ENCODE measurements at regions not wholly inside any gene's neighbourhood (a gene's known extent, or its start where the extent isn't known, plus 50 kb on each side); places are given as distances from the start of the nearest gene placed in this dataset.

DNA sequence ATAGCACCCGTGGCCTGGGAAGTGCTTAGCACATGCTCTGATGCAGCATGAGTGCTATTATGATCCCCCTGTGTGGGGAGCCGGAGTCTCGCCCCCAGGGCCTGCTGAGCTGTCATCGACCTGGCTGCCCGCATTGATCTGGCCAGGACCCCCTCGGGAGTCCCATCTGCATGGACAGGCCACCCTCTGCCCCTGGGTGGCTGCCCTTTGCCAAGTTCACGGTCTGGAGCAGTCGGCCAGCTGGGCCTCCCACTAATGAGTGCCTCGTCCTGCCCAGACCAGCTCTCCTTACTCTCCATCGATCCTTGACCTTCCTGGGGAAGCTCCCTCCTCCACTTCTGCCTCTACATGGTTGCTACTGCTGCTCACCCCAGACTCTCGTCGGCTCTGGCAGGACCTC, 121.8 kb upstream of the RUNX3 start:
- TF ChIP-seq CTCF (conservative IDR thresholded peaks at IDR 0.05; ENCODE audit: low read depth, low read length) = no peak
- H3K4me3 ChIP-seq (ENCODE audit: low read length) = no peak overlapping the region
- DNase-seq (ENCODE audit: low read depth) = no peak

DNA sequence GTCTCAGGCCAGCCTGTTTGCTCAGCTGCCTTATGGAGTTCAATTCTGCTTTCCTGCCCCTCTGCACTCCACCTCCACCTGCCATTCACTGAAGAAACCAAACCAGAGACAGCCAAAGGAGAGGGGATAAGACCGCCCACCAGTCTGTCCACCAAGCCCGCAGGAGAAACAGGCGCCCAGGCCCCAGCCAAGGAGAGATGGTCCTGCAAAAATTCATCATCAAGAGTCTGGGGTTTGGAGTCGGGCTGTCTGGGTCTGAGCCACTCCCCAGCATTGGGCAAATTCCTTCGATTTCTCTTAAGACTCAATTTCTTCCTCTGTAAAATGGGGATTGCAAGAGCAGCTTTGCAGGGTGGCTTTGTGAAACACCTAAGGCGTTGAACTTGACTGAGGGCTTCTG, 121.4 kb upstream of the RUNX3 start:
- no peak for TF ChIP-seq CTCF (conservative IDR thresholded peaks at IDR 0.05; ENCODE audit: low read depth, low read length)
- H3K4me3 ChIP-seq (ENCODE audit: low read length) = no peak overlapping the region
- no peak for DNase-seq (ENCODE audit: low read depth)

DNA sequence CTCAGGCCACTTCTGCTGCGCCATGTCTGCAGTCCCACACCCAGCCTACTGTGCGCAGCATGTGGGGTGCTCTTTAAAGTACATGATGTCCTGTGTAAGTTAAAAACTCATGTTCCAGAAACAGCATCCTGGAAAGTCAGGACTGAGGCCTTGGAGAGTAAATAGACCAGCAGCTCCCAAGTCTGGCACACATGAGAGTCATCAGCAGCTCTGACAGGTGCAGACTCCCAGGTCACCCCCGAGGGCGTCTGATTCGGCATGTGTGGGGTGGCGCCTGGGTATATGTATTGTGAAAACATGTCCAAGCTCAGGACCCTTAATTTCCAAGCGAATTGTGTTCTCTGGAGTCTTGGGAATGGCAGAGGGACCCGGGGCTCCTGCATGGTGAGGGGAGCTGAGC, 120.1 kb upstream of the RUNX3 start:
- no peak for TF ChIP-seq CTCF (conservative IDR thresholded peaks at IDR 0.05; ENCODE audit: low read depth, low read length)
- no peak overlapping the region for H3K4me3 ChIP-seq (ENCODE audit: low read length)
- DNase-seq (ENCODE audit: low read depth) = no peak

DNA sequence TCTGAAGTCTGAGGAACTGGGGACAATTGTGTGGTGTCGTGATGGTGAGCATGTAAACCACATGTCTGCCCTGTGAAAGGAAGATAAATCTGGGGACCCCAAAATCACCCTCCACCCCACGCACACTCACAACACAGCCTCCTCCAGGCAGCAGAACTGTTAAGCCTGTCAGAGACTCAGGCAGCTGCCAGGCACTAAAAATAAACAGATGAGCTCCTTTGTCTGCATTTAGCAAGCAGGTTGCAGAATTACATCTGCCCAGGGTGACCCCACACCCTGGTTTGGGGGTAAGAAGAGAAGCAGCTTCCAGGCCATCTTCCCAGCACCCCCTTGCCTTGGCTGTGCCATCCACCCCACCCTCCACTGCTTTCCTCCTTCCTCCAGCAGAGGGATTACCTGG, 119.1 kb upstream of the RUNX3 start:
- DNase-seq (ENCODE audit: low read depth) = no peak
- H3K4me3 ChIP-seq (ENCODE audit: low read length) = no peak overlapping the region
- TF ChIP-seq CTCF (conservative IDR thresholded peaks at IDR 0.05; ENCODE audit: low read depth, low read length) = no peak

DNA sequence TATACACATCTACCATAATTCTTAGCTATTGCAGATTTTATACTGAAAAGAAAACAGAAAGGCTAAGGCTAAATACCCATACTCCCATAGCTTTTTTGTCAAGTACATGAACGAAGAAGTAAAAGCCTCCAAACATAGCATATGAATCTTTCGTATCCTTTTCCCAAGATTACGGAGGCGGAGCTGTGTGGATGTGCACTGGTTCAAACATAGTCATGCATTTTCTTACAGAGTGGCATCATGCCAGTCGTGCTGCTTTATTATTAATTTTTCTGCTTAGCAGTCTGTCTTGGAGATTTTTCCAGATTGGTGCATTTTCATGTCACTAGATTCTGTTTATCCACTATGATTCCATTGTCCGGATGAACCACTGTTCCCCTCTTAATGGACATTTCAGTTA, 118.7 kb upstream of the RUNX3 start:
- H3K4me3 ChIP-seq (ENCODE audit: low read length) = no peak overlapping the region
- no peak for TF ChIP-seq CTCF (conservative IDR thresholded peaks at IDR 0.05; ENCODE audit: low read depth, low read length)
- DNase-seq (ENCODE audit: low read depth) = no peak

- TF ChIP-seq CTCF (conservative IDR thresholded peaks at IDR 0.05; ENCODE audit: low read depth, low read length) = no peak
- H3K4me3 ChIP-seq (ENCODE audit: low read length) = no peak overlapping the region
- DNase-seq (ENCODE audit: low read depth) = no peak
These were observed 117.6 kb upstream of the RUNX3 start for GRCh38 chr1:25047506-25048240.

- H3K4me3 ChIP-seq (ENCODE audit: low read length) = no peak overlapping the region
- TF ChIP-seq CTCF (conservative IDR thresholded peaks at IDR 0.05; ENCODE audit: low read depth, low read length) = no peak
These were observed 116.1 kb upstream of the RUNX3 start for GRCh38 chr1:25046194-25046532.

More at GRCh38 chr1:25046194-25046532, 116.1 kb upstream of the RUNX3 start:
- DNase-seq (ENCODE audit: low read depth) = no peak
